ENCODE measurements at regions not wholly inside any gene's neighbourhood (a gene's known extent, or its start where the extent isn't known, plus 50 kb on each side); places are given as distances from the start of the nearest gene placed in this dataset.

DNA sequence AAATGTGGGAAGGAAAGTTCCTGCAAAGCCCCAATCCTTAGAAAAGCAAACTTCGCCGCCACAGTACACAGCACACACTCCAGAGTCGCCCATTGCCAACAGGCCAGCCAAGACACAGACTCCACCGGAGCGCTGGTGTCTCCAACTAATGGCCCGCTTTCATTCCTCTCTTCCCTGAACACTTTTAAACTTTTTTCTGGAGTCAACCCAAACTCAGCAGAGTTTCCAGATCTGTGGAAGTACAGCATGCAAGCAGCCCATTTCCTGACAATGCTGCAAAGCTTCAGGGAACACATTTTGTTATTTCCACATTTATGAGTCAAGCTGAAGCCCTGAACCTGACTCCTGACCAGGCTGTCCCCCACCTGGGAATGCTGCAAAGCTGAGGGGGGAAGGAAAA lies 351.9 kb downstream of the NFIB start:
- Histone ChIP-seq H3K9ac (ENCODE audit: low read length in 3 of 3) (no peak overlapping the region), H3K9me3 (ENCODE audit: control insufficient read depth in 2 of 3, insufficient read depth in 1 of 3, low read length in 3 of 3) (no peaks in the 10 kb centered on the region), H3K27me3 (ENCODE audit: control insufficient read depth, insufficient read depth, low read length) (no peaks in the 10 kb centered on the region), H3K36me3 (ENCODE audit: control insufficient read depth in 2 of 3, insufficient read depth in 3 of 3, low read length in 3 of 3) (no peaks in the 10 kb centered on the region), H3K27ac (ENCODE audit: low read depth in 2 of 2, low read length in 2 of 2) (no peak overlapping the region), H3K4me1 (ENCODE audit: control insufficient read depth in 2 of 3, insufficient read depth in 2 of 3, low read depth in 1 of 3, low read length in 3 of 3) (peaks cover 0 to 6% (median 0%) of the 10 kb centered on the region in 3 donors), H3K4me3 (ENCODE audit: low read length in 3 of 3) (no peak overlapping the region)
- no peak for DNase-seq
- TF ChIP-seq, protein P1, sequence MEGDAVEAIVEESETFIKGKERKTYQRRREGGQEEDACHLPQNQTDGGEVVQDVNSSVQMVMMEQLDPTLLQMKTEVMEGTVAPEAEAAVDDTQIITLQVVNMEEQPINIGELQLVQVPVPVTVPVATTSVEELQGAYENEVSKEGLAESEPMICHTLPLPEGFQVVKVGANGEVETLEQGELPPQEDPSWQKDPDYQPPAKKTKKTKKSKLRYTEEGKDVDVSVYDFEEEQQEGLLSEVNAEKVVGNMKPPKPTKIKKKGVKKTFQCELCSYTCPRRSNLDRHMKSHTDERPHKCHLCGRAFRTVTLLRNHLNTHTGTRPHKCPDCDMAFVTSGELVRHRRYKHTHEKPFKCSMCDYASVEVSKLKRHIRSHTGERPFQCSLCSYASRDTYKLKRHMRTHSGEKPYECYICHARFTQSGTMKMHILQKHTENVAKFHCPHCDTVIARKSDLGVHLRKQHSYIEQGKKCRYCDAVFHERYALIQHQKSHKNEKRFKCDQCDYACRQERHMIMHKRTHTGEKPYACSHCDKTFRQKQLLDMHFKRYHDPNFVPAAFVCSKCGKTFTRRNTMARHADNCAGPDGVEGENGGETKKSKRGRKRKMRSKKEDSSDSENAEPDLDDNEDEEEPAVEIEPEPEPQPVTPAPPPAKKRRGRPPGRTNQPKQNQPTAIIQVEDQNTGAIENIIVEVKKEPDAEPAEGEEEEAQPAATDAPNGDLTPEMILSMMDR (IDR thresholded peaks at IDR 0.05; ENCODE audit: borderline replicate concordance, extremely low read depth, insufficient read depth) = no peak
- FAIRE-seq = no peak
- intact Hi-C loops (cut with DNase I) = no loop called here

- FAIRE-seq (no peak), DNase-seq (peak in 1 of 5 donors; percentile 44)
- H3K27me3 ChIP-seq (ENCODE audit: control insufficient read depth, insufficient read depth, low read length) = no peaks in the 10 kb centered on the region
- H3K4me3 ChIP-seq (ENCODE audit: low read length in 3 of 3) = peak overlapping the region in 1 of 3 donors; percentile 19
- peaks cover 0 to 6% (median 0%) of the 10 kb centered on the region in 3 donors for H3K4me1 ChIP-seq (ENCODE audit: control insufficient read depth in 2 of 3, insufficient read depth in 2 of 3, low read depth in 1 of 3, low read length in 3 of 3)
- no peaks in the 10 kb centered on the region for H3K36me3 ChIP-seq (ENCODE audit: control insufficient read depth in 2 of 3, insufficient read depth in 3 of 3, low read length in 3 of 3)
- no peak overlapping the region for H3K9ac ChIP-seq (ENCODE audit: low read length in 3 of 3)
- H3K27ac ChIP-seq (ENCODE audit: low read depth in 2 of 2, low read length in 2 of 2) = no peak overlapping the region
- no peaks in the 10 kb centered on the region for H3K9me3 ChIP-seq (ENCODE audit: control insufficient read depth in 2 of 3, insufficient read depth in 1 of 3, low read length in 3 of 3)
- TF ChIP-seq, protein P1 (IDR thresholded peaks at IDR 0.05; ENCODE audit: borderline replicate concordance, extremely low read depth, insufficient read depth) = no peak
- intact Hi-C loops (cut with DNase I) = no loop called here
Measured at GRCh38 chr9:13960011-13960765, 353.8 kb downstream of the NFIB start.

GRCh38 chr9:13958672-13959071 lies 355.3 kb downstream of the NFIB start:
- TF ChIP-seq, protein P1 (IDR thresholded peaks at IDR 0.05; ENCODE audit: borderline replicate concordance, extremely low read depth, insufficient read depth) = no peak
- intact Hi-C loops (cut with DNase I) = no loop called here
- Histone ChIP-seq H3K27me3 (ENCODE audit: control insufficient read depth, insufficient read depth, low read length) (no peaks in the 10 kb centered on the region), H3K4me1 (ENCODE audit: control insufficient read depth in 2 of 3, insufficient read depth in 2 of 3, low read depth in 1 of 3, low read length in 3 of 3) (peaks cover 0 to 6% (median 0%) of the 10 kb centered on the region in 3 donors), H3K27ac (ENCODE audit: low read depth in 2 of 2, low read length in 2 of 2) (no peak overlapping the region), H3K4me3 (ENCODE audit: low read length in 3 of 3) (no peak overlapping the region), H3K9ac (ENCODE audit: low read length in 3 of 3) (no peak overlapping the region), H3K9me3 (ENCODE audit: control insufficient read depth in 2 of 3, insufficient read depth in 1 of 3, low read length in 3 of 3) (no peaks in the 10 kb centered on the region), H3K36me3 (ENCODE audit: control insufficient read depth in 2 of 3, insufficient read depth in 3 of 3, low read length in 3 of 3) (no peaks in the 10 kb centered on the region)
- DNase-seq (no peak), FAIRE-seq (no peak)

Measured in kidney (tissue), 13 donors.